D721Med (cell line): ENCODE measurements at regions not wholly inside any gene's neighbourhood (a gene's known extent, or its start where the extent isn't known, plus 50 kb on each side); places are given as distances from the start of the nearest gene placed in this dataset.

Experiments used
- DNase-seq: peaks from one replicate; pipeline ENCODE4 v3.0.0; 2011; ENCODE audit warnings: low spot score; ENCODE audit not compliant: insufficient read length
- FAIRE-seq: peaks from 2 replicates; lab custom pipeline; 2011; peaks lifted over from hg19 to GRCh38; lab: Jason Lieb, UNC
- TF ChIP-seq, protein P1 (sequence below): IDR thresholded peaks from 2 replicates; pipeline ENCODE4 v1.5.1; 2012; ENCODE audit warnings: mild to moderate bottlenecking, control low read depth; ENCODE audit not compliant: insufficient read depth; ENCODE audit errors: missing control alignments

DNA sequence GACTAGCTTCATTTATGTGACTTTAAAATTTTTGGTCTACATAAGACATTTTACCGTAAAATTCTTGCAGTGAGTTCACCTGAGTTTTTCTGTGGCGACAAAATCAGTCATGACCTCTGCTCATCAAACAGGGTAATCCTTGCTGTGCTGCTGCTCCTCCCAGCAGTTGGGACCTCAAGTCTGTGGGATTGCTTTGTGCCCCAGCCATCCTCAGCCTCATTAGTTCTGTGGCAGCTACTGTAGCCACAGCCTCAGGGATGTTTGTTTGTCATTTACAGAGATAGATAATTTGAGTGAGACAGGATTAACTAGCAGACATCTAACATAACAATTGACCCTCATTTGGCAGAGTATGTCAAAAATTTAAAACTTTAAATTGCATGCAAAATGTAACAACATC, 357.0 kb downstream of the PCNX1 start:
- TF ChIP-seq, protein P1, sequence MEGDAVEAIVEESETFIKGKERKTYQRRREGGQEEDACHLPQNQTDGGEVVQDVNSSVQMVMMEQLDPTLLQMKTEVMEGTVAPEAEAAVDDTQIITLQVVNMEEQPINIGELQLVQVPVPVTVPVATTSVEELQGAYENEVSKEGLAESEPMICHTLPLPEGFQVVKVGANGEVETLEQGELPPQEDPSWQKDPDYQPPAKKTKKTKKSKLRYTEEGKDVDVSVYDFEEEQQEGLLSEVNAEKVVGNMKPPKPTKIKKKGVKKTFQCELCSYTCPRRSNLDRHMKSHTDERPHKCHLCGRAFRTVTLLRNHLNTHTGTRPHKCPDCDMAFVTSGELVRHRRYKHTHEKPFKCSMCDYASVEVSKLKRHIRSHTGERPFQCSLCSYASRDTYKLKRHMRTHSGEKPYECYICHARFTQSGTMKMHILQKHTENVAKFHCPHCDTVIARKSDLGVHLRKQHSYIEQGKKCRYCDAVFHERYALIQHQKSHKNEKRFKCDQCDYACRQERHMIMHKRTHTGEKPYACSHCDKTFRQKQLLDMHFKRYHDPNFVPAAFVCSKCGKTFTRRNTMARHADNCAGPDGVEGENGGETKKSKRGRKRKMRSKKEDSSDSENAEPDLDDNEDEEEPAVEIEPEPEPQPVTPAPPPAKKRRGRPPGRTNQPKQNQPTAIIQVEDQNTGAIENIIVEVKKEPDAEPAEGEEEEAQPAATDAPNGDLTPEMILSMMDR = no peak
- DNase-seq (no peak), FAIRE-seq (no peak)

DNA sequence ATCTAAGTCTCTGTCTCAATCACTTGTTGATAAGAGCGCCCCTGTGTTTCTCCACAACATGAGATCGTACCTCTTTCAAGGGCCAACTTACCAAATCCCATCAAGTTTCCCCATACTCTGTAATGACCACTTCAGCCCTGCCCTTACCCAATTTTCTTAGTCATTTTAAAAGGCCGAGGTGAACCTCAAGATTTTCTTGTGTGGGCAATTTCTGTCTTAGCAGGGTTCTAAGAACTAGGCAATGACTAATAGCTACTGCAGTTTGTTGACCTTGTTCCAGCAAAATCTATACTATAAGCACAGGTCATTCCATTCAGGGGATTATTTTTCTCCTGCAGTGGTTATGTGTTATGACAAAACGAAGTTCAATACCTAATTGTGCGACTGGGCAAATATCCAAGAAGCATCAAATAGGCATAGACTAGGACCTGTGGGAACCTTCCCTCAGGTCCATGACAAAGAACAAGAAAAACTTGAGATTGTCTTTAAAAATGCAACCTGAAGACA, 359.8 kb downstream of the PCNX1 start:
- no peak for DNase-seq
- TF ChIP-seq, protein P1 = no peak
- no peak for FAIRE-seq

DNA sequence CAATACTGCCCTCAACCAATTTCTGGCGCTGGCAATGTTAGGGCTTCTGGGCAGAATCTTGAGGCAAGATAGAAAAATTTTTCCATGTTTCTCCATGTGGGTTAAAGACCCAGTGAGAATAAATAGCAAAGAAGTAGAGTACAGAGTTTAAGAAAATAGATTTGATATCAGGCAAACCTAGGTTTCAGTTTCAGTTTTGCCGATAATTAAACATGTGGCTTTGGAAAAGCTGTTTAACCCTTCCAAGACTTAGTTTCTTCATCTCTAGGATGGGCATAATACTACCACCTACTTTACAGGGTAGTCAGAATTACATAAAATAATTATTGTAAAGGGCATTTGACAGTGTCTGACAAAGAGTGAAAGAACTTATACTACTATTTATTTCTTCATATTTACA, 360.4 kb downstream of the PCNX1 start:
- TF ChIP-seq, protein P1 = no peak
- DNase-seq = no peak
- FAIRE-seq = no peak

DNA sequence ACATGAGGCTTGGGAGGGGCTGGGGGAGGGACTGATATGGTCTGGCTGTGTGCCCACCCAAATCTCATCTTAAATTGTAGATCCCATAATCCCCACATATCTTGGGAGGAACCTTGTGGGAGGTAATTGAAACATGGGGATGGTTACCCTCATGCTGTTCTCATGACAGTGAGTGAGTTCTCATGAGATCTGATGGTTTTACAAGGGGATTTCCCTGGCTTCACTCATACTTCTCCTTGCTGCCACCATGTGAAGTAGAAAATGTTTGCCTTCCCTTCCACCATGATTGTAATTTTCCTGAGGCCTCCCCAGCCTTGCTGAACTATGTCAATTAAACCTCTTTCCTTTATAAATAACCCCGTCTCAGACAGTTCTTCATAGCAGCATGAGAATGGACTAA, 362.9 kb downstream of the PCNX1 start:
- DNase-seq (no peak), FAIRE-seq (no peak)
- TF ChIP-seq, protein P1 = no peak

DNA sequence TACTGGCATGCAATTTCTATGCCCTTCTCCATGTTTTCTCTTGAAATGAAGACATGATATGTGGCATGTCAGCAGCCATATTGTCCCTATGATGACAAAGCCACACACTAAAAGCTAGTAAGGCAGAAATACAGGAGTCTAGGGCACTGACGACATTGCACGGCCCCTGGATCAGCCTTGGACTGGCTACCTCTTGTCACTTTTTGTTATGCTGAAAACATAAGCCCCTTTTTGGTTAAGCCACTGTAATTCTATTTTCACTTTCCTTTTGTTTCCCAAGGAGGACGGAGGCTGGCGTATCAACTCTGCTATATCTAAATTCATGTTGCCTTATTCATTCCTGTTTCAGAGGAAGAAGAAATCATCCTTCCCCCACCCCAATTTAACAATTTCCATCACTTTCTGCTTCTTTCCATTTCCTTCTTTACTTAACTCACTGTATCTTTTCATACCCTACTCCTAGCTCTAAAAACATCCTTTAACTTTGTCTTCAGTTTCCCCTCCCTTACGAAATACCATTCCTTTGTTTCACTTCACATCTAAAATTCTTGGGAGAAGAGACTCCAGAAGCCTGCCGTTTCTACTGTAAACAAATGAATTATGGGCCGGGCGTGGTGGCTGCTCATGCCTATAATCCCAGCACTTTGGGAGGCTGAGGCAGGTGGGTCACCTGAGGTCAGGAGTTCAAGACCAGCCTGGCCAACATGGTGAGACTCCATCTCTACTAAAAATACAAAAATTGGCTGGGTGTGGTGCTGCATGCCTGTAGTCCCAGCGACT, 364.1 kb downstream of the PCNX1 start:
- FAIRE-seq = no peak
- TF ChIP-seq, protein P1 = no peak
- DNase-seq = no peak

DNA sequence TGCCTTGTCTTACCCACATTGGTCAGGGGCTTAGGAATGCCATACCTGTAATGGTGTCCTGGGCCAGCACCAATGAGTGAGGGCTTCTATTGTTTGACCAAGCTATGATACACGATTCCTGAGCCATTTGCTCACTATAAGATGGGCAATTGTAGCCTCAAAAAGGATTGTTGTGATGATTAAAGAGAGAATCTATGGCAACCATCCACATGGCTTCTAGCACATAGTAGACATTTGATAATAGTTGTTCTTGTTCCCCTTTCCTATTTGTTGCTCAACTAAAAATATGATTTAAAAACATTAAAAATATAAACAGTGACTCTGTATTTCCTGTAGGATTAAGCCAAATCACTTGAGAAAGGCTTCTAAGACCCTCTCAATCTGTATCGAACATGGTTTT, 366.1 kb downstream of the PCNX1 start:
- FAIRE-seq (no peak), DNase-seq (no peak)
- TF ChIP-seq, protein P1 = no peak

DNA sequence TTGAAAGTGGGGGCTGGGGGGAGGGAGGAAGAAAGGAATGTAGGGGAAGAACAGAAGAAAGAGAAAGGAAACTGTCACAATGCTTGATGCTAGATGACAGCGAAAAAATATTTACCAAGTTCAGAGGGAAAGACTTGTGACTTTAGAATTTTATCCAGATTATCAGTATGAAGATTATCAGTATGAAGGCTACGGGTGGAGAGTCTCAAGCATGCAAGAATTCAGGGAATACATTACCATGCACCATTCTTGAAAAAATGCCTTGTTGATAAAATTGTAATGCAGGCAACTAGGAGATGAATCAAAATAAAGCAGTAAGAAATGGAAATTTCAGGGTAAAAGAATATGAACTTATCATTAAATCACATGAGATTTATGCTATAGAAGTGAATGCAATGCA, 376.8 kb downstream of the PCNX1 start:
- TF ChIP-seq, protein P1 = no peak
- no peak for DNase-seq
- FAIRE-seq = no peak
